ENCODE measurements at regions not wholly inside any gene's neighbourhood (a gene's known extent, or its start where the extent isn't known, plus 50 kb on each side); places are given as distances from the start of the nearest gene placed in this dataset.
A peak's percentile ranks its signal among the peaks of the same experiment; 100 is the strongest.

- no peak for DNase-seq (ENCODE audit: low read depth in 2 of 2)
These were observed 249.4 kb upstream of the TNC start for GRCh38 chr9:115367321-115367720.

DNA sequence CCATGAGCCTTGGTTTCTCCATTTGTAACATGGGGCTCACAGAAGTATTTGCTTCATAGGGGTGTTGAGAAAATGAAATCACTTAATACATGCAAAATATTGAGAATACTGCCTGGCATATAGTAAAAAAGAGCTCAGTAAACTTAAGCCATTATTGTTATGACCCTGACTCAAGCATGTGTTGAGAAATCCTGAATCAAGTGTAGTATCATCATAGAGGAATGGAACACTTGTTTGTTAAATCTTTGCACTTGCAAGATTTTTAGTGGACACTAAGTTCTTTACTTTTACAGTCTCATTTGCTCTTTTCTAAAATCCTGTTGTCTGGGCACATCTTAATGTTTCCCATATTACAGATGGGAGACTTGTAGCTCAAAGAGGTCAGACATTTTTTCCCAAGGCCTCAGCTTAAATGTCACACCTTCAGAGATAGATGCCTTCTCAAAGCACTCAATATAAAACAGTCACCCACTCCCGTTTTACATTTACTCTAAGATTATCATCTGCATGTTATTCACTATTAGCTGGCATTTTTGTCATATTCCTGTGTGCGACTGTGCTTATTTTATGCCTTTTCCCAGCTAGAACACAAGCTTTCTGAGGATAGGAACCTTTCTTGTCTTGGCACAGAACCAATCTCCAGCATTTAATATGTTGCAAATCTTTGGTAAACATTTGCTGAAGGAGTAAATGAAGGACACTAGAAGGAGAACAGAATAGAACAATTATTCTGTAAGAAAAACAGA, 250.0 kb upstream of the TNC start:
- no peak for DNase-seq (ENCODE audit: low read depth in 2 of 2)

GRCh38 chr9:115369322-115369957, 251.5 kb upstream of the TNC start:
- no peak for DNase-seq (ENCODE audit: low read depth in 2 of 2)

DNA sequence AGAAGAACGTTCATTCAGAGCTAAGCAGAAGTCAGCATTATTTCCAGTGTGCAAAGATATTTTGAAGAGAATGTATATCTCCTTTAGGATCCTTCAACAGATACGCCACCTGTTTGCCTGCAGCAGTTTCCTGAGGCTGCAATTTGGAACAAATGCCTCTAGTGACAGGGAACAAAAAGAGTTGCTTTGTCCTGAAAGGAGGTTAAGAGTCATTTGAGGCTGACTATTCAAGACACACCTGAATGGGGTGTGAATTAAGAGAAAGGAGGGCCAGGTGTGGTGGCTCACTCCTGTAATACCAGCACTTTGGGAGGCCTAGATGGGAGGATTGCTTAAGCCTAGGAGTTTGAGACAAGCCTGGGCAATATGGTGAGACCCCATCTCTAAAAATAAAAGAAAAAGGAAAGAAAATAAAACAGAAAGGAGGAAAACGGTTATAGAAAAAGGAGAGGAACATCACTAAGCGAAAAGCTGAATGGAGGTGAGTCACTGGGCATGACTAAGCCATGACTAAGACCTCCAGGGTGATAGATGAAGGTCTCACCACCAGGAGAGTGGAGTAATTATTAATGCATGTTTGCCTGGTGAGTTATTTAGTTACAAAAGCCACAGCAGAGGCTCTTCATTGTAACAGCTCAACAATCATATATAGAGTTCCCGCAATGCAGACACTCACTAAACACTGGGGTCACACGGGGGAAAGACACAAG, 255.2 kb upstream of the TNC start:
- DNase-seq (ENCODE audit: low read depth in 2 of 2) = peak; percentile 2 to 4

GRCh38 chr9:115373710-115374045, 255.7 kb upstream of the TNC start:
- DNase-seq (ENCODE audit: low read depth in 2 of 2) = no peak

DNA sequence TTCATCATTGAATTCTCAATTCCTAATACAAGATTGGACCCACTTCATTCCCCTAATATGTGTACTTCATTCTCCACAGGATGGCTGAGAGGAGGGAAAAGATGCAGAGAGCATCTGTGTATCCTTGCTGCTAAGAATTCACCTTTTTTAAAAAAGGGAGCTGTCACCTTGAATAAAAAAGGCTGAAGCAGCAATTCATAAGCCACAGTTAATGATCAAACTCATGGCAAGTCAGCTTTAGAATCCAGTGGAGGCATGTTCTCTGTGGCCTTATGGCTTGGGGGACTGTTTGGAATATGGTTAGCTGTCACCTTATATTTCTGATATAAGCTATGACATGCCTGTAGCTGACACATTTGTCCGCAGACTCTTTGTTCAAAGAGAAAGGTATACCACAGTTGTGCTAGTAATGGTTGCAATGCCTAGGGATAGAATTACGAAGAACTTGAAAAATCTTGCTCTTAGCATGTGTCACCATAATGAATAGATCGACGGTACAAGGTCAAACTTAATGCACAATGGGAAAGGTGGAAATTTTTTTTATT, 256.8 kb upstream of the TNC start:
- DNase-seq (ENCODE audit: low read depth in 2 of 2) = no peak

GRCh38 chr9:115378241-115378640, 260.3 kb upstream of the TNC start:
- DNase-seq (ENCODE audit: low read depth in 2 of 2) = no peak

DNA sequence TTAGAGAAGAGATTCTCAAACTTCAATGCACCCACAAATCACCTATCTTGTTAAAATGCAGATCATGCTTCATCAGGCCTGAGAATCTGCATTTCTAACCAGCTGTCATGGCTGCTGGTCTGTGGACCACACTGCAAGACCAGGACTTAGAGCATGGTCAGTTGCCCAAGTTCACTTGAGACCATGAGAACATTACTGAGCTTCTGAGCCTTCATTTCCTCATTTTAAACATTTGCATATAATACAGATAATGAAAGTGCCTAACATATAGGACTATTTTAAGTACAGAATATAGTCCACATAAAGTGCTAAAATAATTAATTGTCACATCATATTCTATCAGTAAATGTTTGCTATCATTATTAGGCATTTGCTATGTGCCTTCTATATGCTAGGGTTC, 260.8 kb upstream of the TNC start:
- no peak for DNase-seq (ENCODE audit: low read depth in 2 of 2)

DNA sequence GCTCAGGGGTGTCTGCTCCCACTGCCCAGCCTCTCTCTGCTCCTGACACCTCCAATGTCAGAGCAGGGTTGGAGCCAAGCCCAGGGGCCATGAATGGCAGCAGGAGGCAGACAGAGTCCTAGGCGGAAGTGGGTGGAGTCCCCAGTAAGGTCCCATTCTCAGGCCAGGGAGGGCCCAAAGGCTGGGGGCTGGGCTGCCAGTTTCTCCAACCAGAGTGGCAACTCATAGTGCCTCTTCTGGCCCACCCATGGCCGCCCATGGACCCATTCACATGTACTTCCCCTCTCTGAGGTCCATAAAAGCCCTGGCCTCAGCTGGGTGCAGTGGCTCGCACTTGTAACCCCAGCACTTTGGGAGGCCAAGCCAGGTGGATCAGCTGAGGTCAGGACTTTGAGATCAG, 261.8 kb upstream of the TNC start:
- no peak for DNase-seq (ENCODE audit: low read depth in 2 of 2)

GRCh38 chr9:115382865-115383264, 264.9 kb upstream of the TNC start:
- no peak for DNase-seq (ENCODE audit: low read depth in 2 of 2)

GRCh38 chr9:115385383-115386122, 267.6 kb upstream of the TNC start:
- no peak for DNase-seq (ENCODE audit: low read depth in 2 of 2)

DNA sequence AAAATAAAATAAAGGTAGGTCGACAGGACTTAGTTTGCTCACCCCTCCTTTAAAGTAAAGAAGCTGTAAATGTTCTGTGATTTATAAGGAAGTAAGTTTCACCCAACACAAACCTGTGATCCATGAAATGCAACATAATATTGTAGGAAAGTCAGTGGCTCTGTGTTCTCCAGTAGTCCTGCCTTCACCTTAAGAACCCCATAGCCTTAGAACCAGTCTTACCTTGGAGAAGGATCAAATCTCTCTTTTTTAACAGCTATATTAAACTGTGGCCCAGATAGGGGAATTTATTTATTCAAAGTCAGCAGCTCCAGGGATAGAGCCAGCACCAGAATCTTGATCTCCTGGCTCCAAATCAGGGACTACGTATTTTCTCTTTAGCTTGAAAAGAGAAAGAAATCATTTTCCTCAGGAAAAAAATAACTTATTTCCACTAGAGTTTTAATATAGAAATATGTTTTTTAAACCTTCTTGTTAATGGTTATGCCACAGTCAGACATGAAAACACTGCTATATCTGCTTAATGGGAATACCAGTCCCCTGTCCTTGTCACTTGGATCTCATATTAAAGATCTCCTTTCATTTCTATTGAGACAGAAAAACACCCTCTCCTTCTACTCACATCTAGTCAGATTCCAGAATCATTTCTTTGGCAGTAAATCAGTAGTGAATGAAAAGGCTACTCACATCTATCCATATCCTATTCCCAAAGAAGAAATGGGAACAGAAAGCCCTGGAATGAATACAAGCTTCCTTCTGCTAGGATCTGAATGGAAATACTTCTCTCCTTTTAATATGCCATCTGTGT, 269.2 kb upstream of the TNC start:
- no peak for DNase-seq (ENCODE audit: low read depth in 2 of 2)

DNA sequence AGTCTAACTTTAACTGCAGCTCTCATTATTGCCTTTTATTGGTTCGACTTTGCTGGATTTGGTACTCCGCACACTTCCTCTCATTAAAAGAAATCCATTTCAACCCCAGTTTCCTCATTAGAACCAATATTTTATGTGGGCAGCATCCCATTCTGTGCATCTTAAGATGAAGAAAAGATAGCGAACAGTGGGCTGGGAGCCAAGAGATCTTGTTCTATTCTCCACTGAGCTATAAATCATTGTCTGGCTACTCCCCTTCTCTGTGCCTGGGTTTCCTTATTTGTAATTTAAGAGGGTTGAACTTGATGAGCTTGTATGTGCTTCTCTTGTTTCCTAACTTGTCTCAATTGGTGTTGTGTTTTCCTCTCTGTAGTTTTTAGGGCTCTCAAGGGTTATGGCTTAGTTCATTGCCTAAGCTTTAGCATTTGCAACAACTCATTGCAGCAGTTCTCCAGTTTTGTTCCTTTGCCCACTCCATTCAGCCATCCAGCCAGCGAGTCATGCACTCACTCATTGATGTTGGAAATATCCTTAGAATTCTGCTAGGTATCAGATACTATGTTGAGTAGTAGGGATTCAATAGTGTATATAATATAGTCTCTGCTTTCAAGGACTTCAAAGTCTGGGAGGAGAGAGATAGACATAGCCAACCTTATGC, 273.3 kb upstream of the TNC start:
- no peak for DNase-seq (ENCODE audit: low read depth in 2 of 2)

GRCh38 chr9:115393976-115394775, 276.2 kb upstream of the TNC start:
- DNase-seq (ENCODE audit: low read depth in 2 of 2) = no peak

GRCh38 chr9:115395511-115396021, 277.6 kb upstream of the TNC start:
- DNase-seq (ENCODE audit: low read depth in 2 of 2) = no peak

DNA sequence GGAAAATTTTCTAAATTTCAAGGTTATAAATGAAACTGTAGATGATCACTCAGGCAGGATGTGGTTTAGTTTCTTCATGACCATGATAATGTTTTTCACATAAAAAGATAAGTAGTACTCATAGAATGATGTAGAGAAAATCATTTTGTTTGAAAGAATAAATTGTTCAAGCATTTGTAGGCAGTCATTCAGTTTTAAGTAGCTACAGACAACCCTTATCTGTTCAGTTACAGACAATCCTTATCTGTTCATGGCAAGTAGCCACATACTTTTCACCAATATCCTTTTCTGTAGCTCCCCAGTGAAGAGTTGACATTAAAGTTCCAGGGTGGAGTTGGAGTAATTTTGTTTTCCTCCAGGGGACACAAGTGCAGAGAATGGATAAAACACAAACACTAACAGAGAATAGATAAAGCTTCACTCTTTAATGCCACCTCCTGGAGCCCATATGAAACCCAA, 278.1 kb upstream of the TNC start:
- no peak for DNase-seq (ENCODE audit: low read depth in 2 of 2)

DNA sequence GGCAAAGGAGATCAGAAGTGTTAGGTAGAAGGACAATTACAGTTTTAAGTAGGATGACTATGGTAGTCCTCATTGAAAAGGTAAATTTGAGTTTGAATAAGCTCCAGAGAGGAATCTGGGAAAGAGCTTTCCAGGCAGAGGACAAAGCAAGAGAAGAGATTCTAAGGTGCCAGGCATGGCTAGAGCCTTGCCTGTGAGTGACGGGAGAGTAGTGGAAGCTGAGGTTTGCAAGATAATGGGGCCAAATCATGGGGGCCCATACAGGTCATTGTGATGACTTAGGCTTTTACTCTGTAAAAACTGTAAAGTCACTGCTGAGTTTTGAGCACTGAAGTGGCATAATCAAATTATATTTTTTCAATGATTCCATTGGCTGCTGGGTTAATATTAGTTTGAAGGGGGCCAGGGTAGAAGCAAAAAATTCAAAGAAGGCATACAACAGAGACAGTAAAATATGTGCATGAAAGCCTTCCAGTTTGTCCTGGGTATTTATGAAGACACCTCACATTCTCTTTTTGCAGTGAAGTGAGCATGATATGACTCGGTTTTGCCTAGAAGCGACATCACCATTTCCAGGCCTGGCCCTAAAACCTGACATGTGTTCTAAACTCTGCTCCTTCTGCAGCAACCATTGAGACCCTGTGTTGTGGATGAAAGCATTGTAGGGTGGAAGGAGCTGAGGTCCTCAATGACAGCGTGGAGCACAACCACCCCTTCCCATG, 279.8 kb upstream of the TNC start:
- DNase-seq (ENCODE audit: low read depth in 2 of 2) = no peak

GRCh38 chr9:115398313-115398650, 280.3 kb upstream of the TNC start:
- DNase-seq (ENCODE audit: low read depth in 2 of 2) = no peak

DNA sequence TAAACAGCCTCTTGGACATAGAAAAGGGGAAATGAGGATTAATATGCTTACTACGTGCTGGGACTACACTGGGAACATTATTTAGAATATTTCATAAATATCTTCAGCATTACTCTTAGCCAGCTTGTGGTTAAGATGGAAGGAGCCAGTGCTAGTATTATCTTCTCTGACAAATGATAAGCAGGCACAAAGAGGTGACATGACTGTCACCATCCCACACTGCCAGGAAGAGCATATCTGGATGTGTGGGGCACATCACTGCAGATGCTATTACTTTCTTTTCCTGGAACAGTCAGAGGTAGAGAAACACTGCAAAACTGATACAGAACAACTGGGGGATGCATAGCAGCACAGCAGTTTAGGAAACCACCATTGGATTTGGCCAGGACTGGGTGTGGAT, 281.0 kb upstream of the TNC start:
- no peak for DNase-seq (ENCODE audit: low read depth in 2 of 2)
